SH-SY5Y (cell line): ENCODE measurements at regions not wholly inside any gene's neighbourhood (a gene's known extent, or its start where the extent isn't known, plus 50 kb on each side); places are given as distances from the start of the nearest gene placed in this dataset.

Experiments used
- GATA2 ChIP-seq: IDR thresholded peaks from 2 replicates; pipeline ENCODE4 v1.6.1; 2011; ENCODE audit warnings: mild to moderate bottlenecking, low read depth, low read length
- GATA3 ChIP-seq: IDR thresholded peaks from 2 replicates; pipeline ENCODE4 v1.6.1; 2011; ENCODE audit warnings: low read depth, mild to moderate bottlenecking, low read length, moderate library complexity

- TF ChIP-seq GATA3: no peak
- TF ChIP-seq GATA2: no peak
Measured at GRCh38 chr16:49075709-49076108, 205.9 kb downstream of the CBLN1 start.
